ENCODE measurements at regions not wholly inside any gene's neighbourhood (a gene's known extent, or its start where the extent isn't known, plus 50 kb on each side); places are given as distances from the start of the nearest gene placed in this dataset.
"Not testable (repeated sequence)": the region's sequence is repeated elsewhere in the genome, so short reads cannot be mapped to it uniquely, and the experiment has no call there.

- no peak for TF ChIP-seq POLR2A (IDR thresholded peaks at IDR 0.05)
- no peak for TF ChIP-seq EP300 (IDR thresholded peaks at IDR 0.05)
- TF ChIP-seq, protein P1, sequence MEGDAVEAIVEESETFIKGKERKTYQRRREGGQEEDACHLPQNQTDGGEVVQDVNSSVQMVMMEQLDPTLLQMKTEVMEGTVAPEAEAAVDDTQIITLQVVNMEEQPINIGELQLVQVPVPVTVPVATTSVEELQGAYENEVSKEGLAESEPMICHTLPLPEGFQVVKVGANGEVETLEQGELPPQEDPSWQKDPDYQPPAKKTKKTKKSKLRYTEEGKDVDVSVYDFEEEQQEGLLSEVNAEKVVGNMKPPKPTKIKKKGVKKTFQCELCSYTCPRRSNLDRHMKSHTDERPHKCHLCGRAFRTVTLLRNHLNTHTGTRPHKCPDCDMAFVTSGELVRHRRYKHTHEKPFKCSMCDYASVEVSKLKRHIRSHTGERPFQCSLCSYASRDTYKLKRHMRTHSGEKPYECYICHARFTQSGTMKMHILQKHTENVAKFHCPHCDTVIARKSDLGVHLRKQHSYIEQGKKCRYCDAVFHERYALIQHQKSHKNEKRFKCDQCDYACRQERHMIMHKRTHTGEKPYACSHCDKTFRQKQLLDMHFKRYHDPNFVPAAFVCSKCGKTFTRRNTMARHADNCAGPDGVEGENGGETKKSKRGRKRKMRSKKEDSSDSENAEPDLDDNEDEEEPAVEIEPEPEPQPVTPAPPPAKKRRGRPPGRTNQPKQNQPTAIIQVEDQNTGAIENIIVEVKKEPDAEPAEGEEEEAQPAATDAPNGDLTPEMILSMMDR (IDR thresholded peaks at IDR 0.05), result no peak
Measured at GRCh38 chr7:22043367-22043766, 97.7 kb upstream of the CDCA7L start.

GRCh38 chr7:22040923-22041595 lies 95.4 kb upstream of the CDCA7L start:
- Histone ChIP-seq H3K36me3 (no peaks in the 10 kb centered on the region), H3K27me3 (no peaks in the 10 kb centered on the region), H3K4me1 (no peaks in the 10 kb centered on the region), H3K9me3 (peaks cover 0 to 3% (median 0%) of the 10 kb centered on the region in 4 donors), H3K27ac (no peak overlapping the region), H3K4me3 (no peak overlapping the region)
- WGBS, 2 donors, result 60 to 70% methylated on average over 4 of the region's 4 CpGs
- TF ChIP-seq POLR2A (IDR thresholded peaks at IDR 0.05), result no peak
- TF ChIP-seq, protein P1 (IDR thresholded peaks at IDR 0.05), result no peak
- no peak for TF ChIP-seq EP300 (IDR thresholded peaks at IDR 0.05)
- DNase-seq (ENCODE audit: low spot score in 2 of 2), result no peak

More at GRCh38 chr7:22043367-22043766, 97.7 kb upstream of the CDCA7L start:
- WGBS, 2 donors, result 71 to 84% methylated on average over 5 of the region's 5 CpGs
- Histone ChIP-seq H3K4me3 (no peak overlapping the region), H3K4me1 (no peaks in the 10 kb centered on the region), H3K27me3 (no peaks in the 10 kb centered on the region), H3K9me3 (peaks cover 0 to 3% (median 0%) of the 10 kb centered on the region in 4 donors), H3K27ac (no peak overlapping the region), H3K36me3 (no peaks in the 10 kb centered on the region)
- no peak for DNase-seq (ENCODE audit: low spot score in 2 of 2)

GRCh38 chr7:22039670-22040069 lies 94.0 kb upstream of the CDCA7L start:
- DNase-seq (ENCODE audit: low spot score in 2 of 2), result no peak
- H3K4me1 ChIP-seq, result no peaks in the 10 kb centered on the region
- WGBS, 2 donors, result 19 to 35% methylated on average over 1 of the region's 1 CpG
- H3K4me3 ChIP-seq, result no peak overlapping the region
- H3K9me3 ChIP-seq, result peaks cover 0 to 2% (median 0%) of the 10 kb centered on the region in 4 donors
- TF ChIP-seq POLR2A (IDR thresholded peaks at IDR 0.05), result no peak
- no peaks in the 10 kb centered on the region for H3K27me3 ChIP-seq
- H3K27ac ChIP-seq, result no peak overlapping the region
- no peaks in the 10 kb centered on the region for H3K36me3 ChIP-seq

- H3K9me3 ChIP-seq, result peaks cover 0 to 14% (median 0%) of the 10 kb centered on the region in 4 donors
- 91 to 97% methylated on average over 6 to 25 of the region's 26 CpGs for WGBS, 2 donors
Measured at GRCh38 chr7:22032356-22032755, 86.7 kb upstream of the CDCA7L start.

DNA sequence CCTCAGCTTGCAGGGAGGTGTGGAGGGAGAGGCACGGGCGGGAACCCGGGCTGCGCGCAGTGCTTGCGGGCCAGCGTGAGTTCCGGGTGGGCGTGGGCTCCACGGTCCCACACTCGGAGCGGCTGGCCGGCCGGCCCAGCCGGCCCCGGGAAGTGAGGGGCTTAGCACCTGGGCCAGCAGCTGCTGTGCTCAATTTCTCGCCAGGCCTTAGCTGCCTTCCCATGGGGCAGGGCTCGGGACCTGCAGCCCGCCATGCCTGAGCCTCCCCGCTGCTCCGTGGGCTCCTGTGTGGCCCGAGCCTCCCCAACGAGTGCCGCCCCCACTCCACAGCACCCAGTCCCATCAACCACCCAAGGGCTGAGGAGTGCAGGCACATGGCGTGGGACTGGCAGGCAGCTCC lies 83.0 kb upstream of the CDCA7L start:
- not testable (repeated sequence) for H3K4me3 ChIP-seq, H3K4me1 ChIP-seq
- 89 to 100% methylated on average over 4 to 9 of the region's 25 CpGs for WGBS, 2 donors

More at GRCh38 chr7:22032356-22032755, 86.7 kb upstream of the CDCA7L start:
- not testable (repeated sequence) for H3K4me3 ChIP-seq; H3K4me1 ChIP-seq; H3K36me3 ChIP-seq; H3K27me3 ChIP-seq; H3K27ac ChIP-seq; DNase-seq (ENCODE audit: low spot score in 2 of 2)

GRCh38 chr7:22027475-22027874 lies 81.8 kb upstream of the CDCA7L start:
- Histone ChIP-seq H3K9me3 (peaks cover 0 to 13% (median 0%) of the 10 kb centered on the region in 4 donors), H3K27me3 (no peaks in the 10 kb centered on the region), H3K36me3 (no peaks in the 10 kb centered on the region), H3K27ac (no peak overlapping the region), H3K4me3 (no peak overlapping the region), H3K4me1 (no peaks in the 10 kb centered on the region)
- WGBS, 2 donors, result 89 to 93% methylated on average over 2 of the region's 2 CpGs
- TF ChIP-seq, protein P1 (IDR thresholded peaks at IDR 0.05), result no peak
- no peak for TF ChIP-seq POLR2A (IDR thresholded peaks at IDR 0.05)
- no peak for TF ChIP-seq EP300 (IDR thresholded peaks at IDR 0.05)
- DNase-seq (ENCODE audit: low spot score in 2 of 2), result no peak

More for the DNA sequence above, 83.0 kb upstream of the CDCA7L start:
- not testable (repeated sequence) for DNase-seq (ENCODE audit: low spot score in 2 of 2); H3K36me3 ChIP-seq; H3K27ac ChIP-seq; H3K27me3 ChIP-seq
- peaks cover 0 to 14% (median 0%) of the 10 kb centered on the region in 4 donors for H3K9me3 ChIP-seq

All from tibial nerve (tissue), 4 donors.